ENCODE measurements at regions not wholly inside any gene's neighbourhood (a gene's known extent, or its start where the extent isn't known, plus 50 kb on each side); places are given as distances from the start of the nearest gene placed in this dataset.

GRCh38 chr2:228700638-228701037, 519.2 kb upstream of the SPHKAP start:
- DNase-seq = no peak

GRCh38 chr2:228699888-228700287, 518.4 kb upstream of the SPHKAP start:
- DNase-seq = no peak

- DNase-seq = no peak
These were observed 517.9 kb upstream of the SPHKAP start for GRCh38 chr2:228699400-228699799.

- DNase-seq = no peak
These were observed 517.5 kb upstream of the SPHKAP start for GRCh38 chr2:228698963-228699362.

- no peak for DNase-seq
These were observed 516.0 kb upstream of the SPHKAP start for GRCh38 chr2:228697456-228697855.

- DNase-seq = no peak
These were observed 509.2 kb upstream of the SPHKAP start for GRCh38 chr2:228690681-228691080.

- DNase-seq = peak; percentile 61
These were observed 507.6 kb upstream of the SPHKAP start for GRCh38 chr2:228689053-228689452.

- no peak for DNase-seq
These were observed 506.6 kb upstream of the SPHKAP start for GRCh38 chr2:228688007-228688645.

GRCh38 chr2:228681979-228682378, 500.5 kb upstream of the SPHKAP start:
- no peak for DNase-seq

- peak; percentile 42 for DNase-seq
These were observed 499.9 kb upstream of the SPHKAP start for GRCh38 chr2:228681426-228681825.

GRCh38 chr2:228678110-228678509, 496.6 kb upstream of the SPHKAP start:
- DNase-seq = no peak

- peak; percentile 60 for DNase-seq
These were observed 494.2 kb upstream of the SPHKAP start for GRCh38 chr2:228675646-228676045.

- peak; percentile 45 for DNase-seq
These were observed 493.6 kb upstream of the SPHKAP start for GRCh38 chr2:228675091-228675490.

- DNase-seq = no peak
These were observed 492.5 kb upstream of the SPHKAP start for GRCh38 chr2:228673876-228674554.

GRCh38 chr2:228669690-228670089, 488.2 kb upstream of the SPHKAP start:
- peak; percentile 48 for DNase-seq

- DNase-seq = no peak
These were observed 483.7 kb upstream of the SPHKAP start for GRCh38 chr2:228665232-228665631.

GRCh38 chr2:228658998-228659397, 477.5 kb upstream of the SPHKAP start:
- DNase-seq = no peak

- DNase-seq = no peak
These were observed 476.4 kb upstream of the SPHKAP start for GRCh38 chr2:228657807-228658402.

GRCh38 chr2:228655331-228655730, 473.8 kb upstream of the SPHKAP start:
- DNase-seq = no peak

- DNase-seq = no peak
These were observed 473.2 kb upstream of the SPHKAP start for GRCh38 chr2:228654707-228655106.

GRCh38 chr2:228653884-228654283, 472.4 kb upstream of the SPHKAP start:
- DNase-seq = no peak

GRCh38 chr2:228652366-228652765, 470.9 kb upstream of the SPHKAP start:
- DNase-seq = no peak

GRCh38 chr2:228649876-228650275, 468.4 kb upstream of the SPHKAP start:
- no peak for DNase-seq

- no peak for DNase-seq
These were observed 468.0 kb upstream of the SPHKAP start for GRCh38 chr2:228649447-228649846.
